GM23338 (cell line): ENCODE measurements at regions not wholly inside any gene's neighbourhood (a gene's known extent, or its start where the extent isn't known, plus 50 kb on each side); places are given as distances from the start of the nearest gene placed in this dataset.

ENCODE experiments used
- CREB1 ChIP-seq: fragments of 250-450 bp; sonication (Bioruptor Pico); IDR thresholded peaks from 2 replicates; pipeline ENCODE4 v1.5.0; 2020; ENCODE audit warnings: low read depth, mild to moderate bottlenecking, moderate library complexity
- EZH2 ChIP-seq: fragments of 200-600 bp; sonication (generic); IDR thresholded peaks from one replicate; pipeline ENCODE4 v1.8.0; 2017; ENCODE audit warnings: antibody characterized with exemption, mild to moderate bottlenecking, low read depth; ENCODE audit not compliant: unreplicated experiment
- EZH2phosphoT487 ChIP-seq: fragments of 200-600 bp; sonication (generic); IDR thresholded peaks from one replicate; pipeline ENCODE4 v1.8.1; 2018; ENCODE audit warnings: antibody characterized with exemption; ENCODE audit not compliant: unreplicated experiment
- JUNB ChIP-seq: IDR thresholded peaks from one replicate; pipeline ENCODE4 v1.6.1; 2016; ENCODE audit warnings: antibody characterized with exemption; ENCODE audit not compliant: unreplicated experiment
- NANOG ChIP-seq: IDR thresholded peaks from 2 replicates; pipeline ENCODE4 v1.6.1; 2016; ENCODE audit warnings: antibody characterized with exemption, borderline replicate concordance
- POLR2AphosphoS5 ChIP-seq: IDR thresholded peaks from 2 replicates; pipeline ENCODE4 v1.6.1; 2016; ENCODE audit warnings: antibody characterized with exemption, low read depth
- STAT1 ChIP-seq: IDR thresholded peaks from one replicate; pipeline ENCODE4 v1.6.1; 2016; ENCODE audit warnings: antibody characterized with exemption; ENCODE audit not compliant: unreplicated experiment
- ZNF114 ChIP-seq: fragments of 250-450 bp; sonication (Bioruptor Pico); IDR thresholded peaks from 2 replicates; pipeline ENCODE4 v1.5.0; 2020; ENCODE audit warnings: mild to moderate bottlenecking, moderate library complexity
- ZNF331 ChIP-seq: fragments of 250-450 bp; sonication (Bioruptor Pico); IDR thresholded peaks from 2 replicates; pipeline ENCODE4 v1.5.0; 2020; ENCODE audit warnings: low read depth, mild to moderate bottlenecking, moderate library complexity
- TF ChIP-seq, protein P1 (sequence below), 2 experiments: fragments of 200-600 bp in 1 of 2; sonication (generic) in 1 of 2; conservative IDR thresholded peaks; 2 replicates each; pipeline versions ENCODE4 v1.5.1 to v1.6.1; 2016 to 2017; ENCODE audit warnings: antibody characterized with exemption in 2 of 2, low read depth in 2 of 2, mild to moderate bottlenecking in 2 of 2, moderate library complexity in 1 of 2
- TF ChIP-seq, protein P2 (sequence below): IDR thresholded peaks from one replicate; pipeline ENCODE4 v1.6.1; 2018; ENCODE audit warnings: antibody characterized with exemption; ENCODE audit not compliant: unreplicated experiment
- TF ChIP-seq, protein P3 (sequence below): IDR thresholded peaks from 2 replicates; pipeline ENCODE4 v1.6.1; 2016; ENCODE audit warnings: antibody characterized with exemption
- TF ChIP-seq, protein P4 (sequence below): fragments of 250-450 bp; sonication (Bioruptor Pico); IDR thresholded peaks from 2 replicates; pipeline ENCODE4 v1.5.0; 2020; ENCODE audit warnings: mild to moderate bottlenecking, moderate library complexity

DNA sequence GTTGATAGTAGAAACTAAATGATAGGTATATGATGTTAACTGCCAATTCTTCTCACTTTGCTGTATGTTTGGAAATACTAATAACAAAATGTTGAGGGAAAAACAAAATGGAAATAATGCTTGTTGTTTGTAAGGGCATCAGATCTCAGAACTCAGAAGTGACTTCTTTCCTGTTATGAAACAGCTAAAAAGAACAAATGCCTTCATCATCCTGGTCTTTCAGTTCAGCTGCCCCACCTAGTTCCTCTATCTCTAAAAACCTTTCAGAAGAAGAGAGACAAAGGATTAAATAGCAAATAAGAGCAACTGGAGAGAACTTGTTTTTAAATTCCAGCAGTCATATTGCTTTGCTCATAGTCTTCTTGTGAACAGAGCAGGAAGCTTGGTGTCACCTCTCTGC lies 345.3 kb upstream of the NCAM1 start:
- TF ChIP-seq EZH2 (no peak), POLR2AphosphoS5 (no peak), EZH2phosphoT487 (no peak), JUNB (no peak), ZNF114 (CRISPR knock-in tag) (no peak), STAT1 (no peak), ZNF331 (CRISPR knock-in tag) (no peak), CREB1 (CRISPR knock-in tag) (no peak), NANOG (no peak)
- TF ChIP-seq, protein P1, sequence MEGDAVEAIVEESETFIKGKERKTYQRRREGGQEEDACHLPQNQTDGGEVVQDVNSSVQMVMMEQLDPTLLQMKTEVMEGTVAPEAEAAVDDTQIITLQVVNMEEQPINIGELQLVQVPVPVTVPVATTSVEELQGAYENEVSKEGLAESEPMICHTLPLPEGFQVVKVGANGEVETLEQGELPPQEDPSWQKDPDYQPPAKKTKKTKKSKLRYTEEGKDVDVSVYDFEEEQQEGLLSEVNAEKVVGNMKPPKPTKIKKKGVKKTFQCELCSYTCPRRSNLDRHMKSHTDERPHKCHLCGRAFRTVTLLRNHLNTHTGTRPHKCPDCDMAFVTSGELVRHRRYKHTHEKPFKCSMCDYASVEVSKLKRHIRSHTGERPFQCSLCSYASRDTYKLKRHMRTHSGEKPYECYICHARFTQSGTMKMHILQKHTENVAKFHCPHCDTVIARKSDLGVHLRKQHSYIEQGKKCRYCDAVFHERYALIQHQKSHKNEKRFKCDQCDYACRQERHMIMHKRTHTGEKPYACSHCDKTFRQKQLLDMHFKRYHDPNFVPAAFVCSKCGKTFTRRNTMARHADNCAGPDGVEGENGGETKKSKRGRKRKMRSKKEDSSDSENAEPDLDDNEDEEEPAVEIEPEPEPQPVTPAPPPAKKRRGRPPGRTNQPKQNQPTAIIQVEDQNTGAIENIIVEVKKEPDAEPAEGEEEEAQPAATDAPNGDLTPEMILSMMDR (conservative IDR thresholded peaks at IDR 0.05; ENCODE audit: low read depth in 2 of 2): no peak
- TF ChIP-seq, protein P2, sequence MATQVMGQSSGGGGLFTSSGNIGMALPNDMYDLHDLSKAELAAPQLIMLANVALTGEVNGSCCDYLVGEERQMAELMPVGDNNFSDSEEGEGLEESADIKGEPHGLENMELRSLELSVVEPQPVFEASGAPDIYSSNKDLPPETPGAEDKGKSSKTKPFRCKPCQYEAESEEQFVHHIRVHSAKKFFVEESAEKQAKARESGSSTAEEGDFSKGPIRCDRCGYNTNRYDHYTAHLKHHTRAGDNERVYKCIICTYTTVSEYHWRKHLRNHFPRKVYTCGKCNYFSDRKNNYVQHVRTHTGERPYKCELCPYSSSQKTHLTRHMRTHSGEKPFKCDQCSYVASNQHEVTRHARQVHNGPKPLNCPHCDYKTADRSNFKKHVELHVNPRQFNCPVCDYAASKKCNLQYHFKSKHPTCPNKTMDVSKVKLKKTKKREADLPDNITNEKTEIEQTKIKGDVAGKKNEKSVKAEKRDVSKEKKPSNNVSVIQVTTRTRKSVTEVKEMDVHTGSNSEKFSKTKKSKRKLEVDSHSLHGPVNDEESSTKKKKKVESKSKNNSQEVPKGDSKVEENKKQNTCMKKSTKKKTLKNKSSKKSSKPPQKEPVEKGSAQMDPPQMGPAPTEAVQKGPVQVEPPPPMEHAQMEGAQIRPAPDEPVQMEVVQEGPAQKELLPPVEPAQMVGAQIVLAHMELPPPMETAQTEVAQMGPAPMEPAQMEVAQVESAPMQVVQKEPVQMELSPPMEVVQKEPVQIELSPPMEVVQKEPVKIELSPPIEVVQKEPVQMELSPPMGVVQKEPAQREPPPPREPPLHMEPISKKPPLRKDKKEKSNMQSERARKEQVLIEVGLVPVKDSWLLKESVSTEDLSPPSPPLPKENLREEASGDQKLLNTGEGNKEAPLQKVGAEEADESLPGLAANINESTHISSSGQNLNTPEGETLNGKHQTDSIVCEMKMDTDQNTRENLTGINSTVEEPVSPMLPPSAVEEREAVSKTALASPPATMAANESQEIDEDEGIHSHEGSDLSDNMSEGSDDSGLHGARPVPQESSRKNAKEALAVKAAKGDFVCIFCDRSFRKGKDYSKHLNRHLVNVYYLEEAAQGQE: no peak
- TF ChIP-seq, protein P3, sequence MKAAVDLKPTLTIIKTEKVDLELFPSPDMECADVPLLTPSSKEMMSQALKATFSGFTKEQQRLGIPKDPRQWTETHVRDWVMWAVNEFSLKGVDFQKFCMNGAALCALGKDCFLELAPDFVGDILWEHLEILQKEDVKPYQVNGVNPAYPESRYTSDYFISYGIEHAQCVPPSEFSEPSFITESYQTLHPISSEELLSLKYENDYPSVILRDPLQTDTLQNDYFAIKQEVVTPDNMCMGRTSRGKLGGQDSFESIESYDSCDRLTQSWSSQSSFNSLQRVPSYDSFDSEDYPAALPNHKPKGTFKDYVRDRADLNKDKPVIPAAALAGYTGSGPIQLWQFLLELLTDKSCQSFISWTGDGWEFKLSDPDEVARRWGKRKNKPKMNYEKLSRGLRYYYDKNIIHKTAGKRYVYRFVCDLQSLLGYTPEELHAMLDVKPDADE: no peak
- TF ChIP-seq, protein P4, sequence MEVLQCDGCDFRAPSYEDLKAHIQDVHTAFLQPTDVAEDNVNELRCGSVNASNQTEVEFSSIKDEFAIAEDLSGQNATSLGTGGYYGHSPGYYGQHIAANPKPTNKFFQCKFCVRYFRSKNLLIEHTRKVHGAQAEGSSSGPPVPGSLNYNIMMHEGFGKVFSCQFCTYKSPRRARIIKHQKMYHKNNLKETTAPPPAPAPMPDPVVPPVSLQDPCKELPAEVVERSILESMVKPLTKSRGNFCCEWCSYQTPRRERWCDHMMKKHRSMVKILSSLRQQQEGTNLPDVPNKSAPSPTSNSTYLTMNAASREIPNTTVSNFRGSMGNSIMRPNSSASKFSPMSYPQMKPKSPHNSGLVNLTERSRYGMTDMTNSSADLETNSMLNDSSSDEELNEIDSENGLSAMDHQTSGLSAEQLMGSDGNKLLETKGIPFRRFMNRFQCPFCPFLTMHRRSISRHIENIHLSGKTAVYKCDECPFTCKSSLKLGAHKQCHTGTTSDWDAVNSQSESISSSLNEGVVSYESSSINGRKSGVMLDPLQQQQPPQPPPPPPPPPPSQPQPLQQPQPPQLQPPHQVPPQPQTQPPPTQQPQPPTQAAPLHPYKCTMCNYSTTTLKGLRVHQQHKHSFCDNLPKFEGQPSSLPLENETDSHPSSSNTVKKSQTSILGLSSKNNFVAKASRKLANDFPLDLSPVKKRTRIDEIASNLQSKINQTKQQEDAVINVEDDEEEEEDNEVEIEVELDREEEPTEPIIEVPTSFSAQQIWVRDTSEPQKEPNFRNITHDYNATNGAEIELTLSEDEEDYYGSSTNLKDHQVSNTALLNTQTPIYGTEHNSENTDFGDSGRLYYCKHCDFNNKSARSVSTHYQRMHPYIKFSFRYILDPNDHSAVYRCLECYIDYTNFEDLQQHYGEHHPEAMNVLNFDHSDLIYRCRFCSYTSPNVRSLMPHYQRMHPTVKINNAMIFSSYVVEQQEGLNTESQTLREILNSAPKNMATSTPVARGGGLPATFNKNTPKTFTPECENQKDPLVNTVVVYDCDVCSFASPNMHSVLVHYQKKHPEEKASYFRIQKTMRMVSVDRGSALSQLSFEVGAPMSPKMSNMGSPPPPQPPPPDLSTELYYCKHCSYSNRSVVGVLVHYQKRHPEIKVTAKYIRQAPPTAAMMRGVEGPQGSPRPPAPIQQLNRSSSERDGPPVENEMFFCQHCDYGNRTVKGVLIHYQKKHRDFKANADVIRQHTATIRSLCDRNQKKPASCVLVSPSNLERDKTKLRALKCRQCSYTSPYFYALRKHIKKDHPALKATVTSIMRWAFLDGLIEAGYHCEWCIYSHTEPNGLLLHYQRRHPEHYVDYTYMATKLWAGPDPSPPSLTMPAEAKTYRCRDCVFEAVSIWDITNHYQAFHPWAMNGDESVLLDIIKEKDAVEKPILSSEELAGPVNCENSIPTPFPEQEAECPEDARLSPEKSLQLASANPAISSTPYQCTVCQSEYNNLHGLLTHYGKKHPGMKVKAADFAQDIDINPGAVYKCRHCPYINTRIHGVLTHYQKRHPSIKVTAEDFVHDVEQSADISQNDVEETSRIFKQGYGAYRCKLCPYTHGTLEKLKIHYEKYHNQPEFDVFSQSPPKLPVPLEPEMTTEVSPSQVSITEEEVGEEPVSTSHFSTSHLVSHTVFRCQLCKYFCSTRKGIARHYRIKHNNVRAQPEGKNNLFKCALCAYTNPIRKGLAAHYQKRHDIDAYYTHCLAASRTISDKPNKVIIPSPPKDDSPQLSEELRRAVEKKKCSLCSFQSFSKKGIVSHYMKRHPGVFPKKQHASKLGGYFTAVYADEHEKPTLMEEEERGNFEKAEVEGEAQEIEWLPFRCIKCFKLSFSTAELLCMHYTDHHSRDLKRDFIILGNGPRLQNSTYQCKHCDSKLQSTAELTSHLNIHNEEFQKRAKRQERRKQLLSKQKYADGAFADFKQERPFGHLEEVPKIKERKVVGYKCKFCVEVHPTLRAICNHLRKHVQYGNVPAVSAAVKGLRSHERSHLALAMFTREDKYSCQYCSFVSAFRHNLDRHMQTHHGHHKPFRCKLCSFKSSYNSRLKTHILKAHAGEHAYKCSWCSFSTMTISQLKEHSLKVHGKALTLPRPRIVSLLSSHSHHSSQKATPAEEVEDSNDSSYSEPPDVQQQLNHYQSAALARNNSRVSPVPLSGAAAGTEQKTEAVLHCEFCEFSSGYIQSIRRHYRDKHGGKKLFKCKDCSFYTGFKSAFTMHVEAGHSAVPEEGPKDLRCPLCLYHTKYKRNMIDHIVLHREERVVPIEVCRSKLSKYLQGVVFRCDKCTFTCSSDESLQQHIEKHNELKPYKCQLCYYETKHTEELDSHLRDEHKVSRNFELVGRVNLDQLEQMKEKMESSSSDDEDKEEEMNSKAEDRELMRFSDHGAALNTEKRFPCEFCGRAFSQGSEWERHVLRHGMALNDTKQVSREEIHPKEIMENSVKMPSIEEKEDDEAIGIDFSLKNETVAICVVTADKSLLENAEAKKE: no peak
